IMR-90 (cell line): ENCODE measurements at regions not wholly inside any gene's neighbourhood (a gene's known extent, or its start where the extent isn't known, plus 50 kb on each side); places are given as distances from the start of the nearest gene placed in this dataset.

Experiments
- ATAC-seq: fragments of 200-7000 bp; cut with Tn5 transposase; 2 replicates; pipeline ENCODE4 v1.9.1; 2020; ENCODE audit warnings: low read depth, mild to moderate bottlenecking, moderate library complexity
- BruUV-seq: library from RNA; stranded (reverse); fragments of 400-500 nt; replicated peaks from 2 replicates; lab custom pipeline; 2021; lab: Mats Ljungman, UMichigan
- CTCF ChIA-PET: fragments of 300-600 bp; formaldehyde crosslinking; extraction: SDS; loops from one replicate; lab custom pipeline; 2021; ENCODE audit warnings: antibody characterized with exemption; lab: Yijun Ruan, JAX
- POLR2A ChIA-PET: fragments of 300-600 bp; sonication (Branson Sonifier 250); formaldehyde crosslinking; loops from one replicate; lab custom pipeline; 2022; ENCODE audit warnings: antibody characterized with exemption; ENCODE audit not compliant: unreplicated experiment; lab: Charles Lee
- DNase-seq: peaks from one replicate; pipeline ENCODE4 v3.0.0; 2013
- H2AFZ ChIP-seq: replicated peaks from 2 replicates; pipeline ENCODE3; 2013; ENCODE audit warnings: low read length, mild to moderate bottlenecking; ENCODE audit not compliant: poor library complexity
- H2AK5ac ChIP-seq: 2 replicates; pipeline ENCODE4 v1.6.1; 2013; ENCODE audit warnings: low read depth, low read length, inconsistent platforms
- H2AK9ac ChIP-seq: replicated peaks from 2 replicates; pipeline ENCODE3; 2013; ENCODE audit warnings: mild to moderate bottlenecking, low read depth, low read length, moderate library complexity; ENCODE audit not compliant: poor library complexity
- H2BK120ac ChIP-seq: 2 replicates; pipeline ENCODE4 v1.6.1; 2013; ENCODE audit warnings: low read depth, low read length, inconsistent platforms
- H2BK15ac ChIP-seq: 3 replicates; pipeline ENCODE4 v1.6.1; 2013; ENCODE audit warnings: low read depth, low read length, inconsistent platforms
- H2BK20ac ChIP-seq: 2 replicates; pipeline ENCODE4 v1.6.1; 2013; ENCODE audit warnings: low read depth, mild to moderate bottlenecking, inconsistent platforms, low read length, moderate library complexity
- H2BK5ac ChIP-seq: 2 replicates; pipeline ENCODE4 v1.6.1; 2013; ENCODE audit warnings: mild to moderate bottlenecking, low read depth, low read length, inconsistent platforms; ENCODE audit not compliant: poor library complexity, severe bottlenecking
- H3K14ac ChIP-seq: replicated peaks from 2 replicates; pipeline ENCODE4 v1.6.1; 2013; ENCODE audit warnings: low read depth, low read length, inconsistent platforms
- H3K18ac ChIP-seq: 2 replicates; pipeline ENCODE4 v1.6.1; 2013; ENCODE audit warnings: low read depth, low read length, control low read depth
- H3K23ac ChIP-seq: 2 replicates; pipeline ENCODE4 v1.6.1; 2013; ENCODE audit warnings: low read depth, low read length, inconsistent platforms
- H3K27ac ChIP-seq: 2 replicates; pipeline ENCODE4 v1.5.1; 2013; ENCODE audit warnings: mild to moderate bottlenecking, control low read depth, low read length; ENCODE audit not compliant: insufficient read depth
- H3K27me3 ChIP-seq: 2 replicates; pipeline ENCODE4 v1.6.1; 2013; ENCODE audit warnings: low read length; ENCODE audit not compliant: control insufficient read depth, insufficient read depth
- H3K36me3 ChIP-seq: 2 replicates; pipeline ENCODE4 v1.6.1; 2013; ENCODE audit warnings: low read length, mixed read lengths; ENCODE audit not compliant: control insufficient read depth, insufficient read depth
- H3K4ac ChIP-seq: 2 replicates; pipeline ENCODE4 v1.6.1; 2013; ENCODE audit warnings: low read depth, low read length, inconsistent platforms
- H3K4me1 ChIP-seq: 2 replicates; pipeline ENCODE4 v1.6.1; 2013; ENCODE audit warnings: low read length, mixed read lengths; ENCODE audit not compliant: control insufficient read depth, insufficient read depth
- H3K4me2 ChIP-seq: 2 replicates; pipeline ENCODE4 v1.6.1; 2013; ENCODE audit warnings: low read depth, mild to moderate bottlenecking, control low read depth, low read length, moderate library complexity
- H3K4me3 ChIP-seq: 2 replicates; pipeline ENCODE4 v1.5.1; 2013; ENCODE audit warnings: low read depth, mild to moderate bottlenecking, control low read depth, low read length, moderate library complexity; ENCODE audit not compliant: insufficient read depth
- H3K56ac ChIP-seq: 2 replicates; pipeline ENCODE4 v1.6.1; 2013; ENCODE audit warnings: low read length, inconsistent platforms; ENCODE audit not compliant: insufficient read depth; ENCODE audit errors: extremely low read depth
- H3K79me1 ChIP-seq, 2 experiments: 2 replicates each; pipeline ENCODE4 v1.6.1; 2013; ENCODE audit warnings: low read length in 2 of 2, inconsistent platforms in 1 of 2, low read depth in 1 of 2
- H3K9ac ChIP-seq: 2 replicates; pipeline ENCODE4 v1.6.1; 2013; ENCODE audit warnings: low read depth, low read length, control low read depth
- H3K9me1 ChIP-seq: 2 replicates; pipeline ENCODE4 v1.6.1; 2013; ENCODE audit warnings: low read length, inconsistent platforms; ENCODE audit not compliant: insufficient read depth
- H3K9me3 ChIP-seq: 2 replicates; pipeline ENCODE4 v1.6.1; 2013; ENCODE audit warnings: low read length; ENCODE audit not compliant: control insufficient read depth, insufficient read depth
- H4K20me1 ChIP-seq: 2 replicates; pipeline ENCODE4 v1.6.1; 2013; ENCODE audit warnings: low read length, inconsistent platforms; ENCODE audit not compliant: insufficient read depth
- H4K5ac ChIP-seq: 2 replicates; pipeline ENCODE4 v1.6.1; 2013; ENCODE audit warnings: mild to moderate bottlenecking, low read depth, low read length, control low read depth
- H4K8ac ChIP-seq, 2 experiments: 2 replicates each; pipeline ENCODE4 v1.6.1; 2013; ENCODE audit warnings: low read depth in 2 of 2, low read length in 2 of 2, control low read depth in 1 of 2, inconsistent platforms in 1 of 2
- H4K91ac ChIP-seq: 2 replicates; pipeline ENCODE4 v1.6.1; 2013; ENCODE audit warnings: low read depth, low read length, inconsistent platforms; ENCODE audit not compliant: insufficient read depth
- BHLHE40 ChIP-seq: fragments of 150-350 bp; IDR thresholded peaks from 2 replicates; pipeline ENCODE4 v1.6.1; 2016; ENCODE audit warnings: mild to moderate bottlenecking, low read depth, low read length
- CEBPB ChIP-seq: IDR thresholded peaks from 2 replicates; pipeline ENCODE4 v1.6.1; 2012; ENCODE audit warnings: low read depth, low read length, improper control_type of control experiment
- CHD1 ChIP-seq: IDR thresholded peaks from 2 replicates; pipeline ENCODE4 v1.6.1; 2012; ENCODE audit warnings: low read depth, low read length, improper control_type of control experiment
- ELK1 ChIP-seq: fragments of 150-350 bp; IDR thresholded peaks from 2 replicates; pipeline ENCODE4 v1.6.1; 2016; ENCODE audit warnings: low read depth, mild to moderate bottlenecking, low read length, moderate library complexity, borderline replicate concordance
- FOS ChIP-seq: fragments of 150-350 bp; IDR thresholded peaks from 2 replicates; pipeline ENCODE4 v1.6.1; 2016; ENCODE audit warnings: low read depth, low read length
- MAFK ChIP-seq: IDR thresholded peaks from 2 replicates; pipeline ENCODE4 v1.6.1; 2012; ENCODE audit warnings: low read depth, low read length, improper control_type of control experiment
- MAZ ChIP-seq: IDR thresholded peaks from 2 replicates; pipeline ENCODE4 v1.6.1; 2012; ENCODE audit warnings: low read depth, mild to moderate bottlenecking, low read length, improper control_type of control experiment, moderate library complexity, borderline replicate concordance
- MXI1 ChIP-seq: IDR thresholded peaks from 2 replicates; pipeline ENCODE4 v1.6.1; 2012; ENCODE audit warnings: low read depth, mild to moderate bottlenecking, low read length, moderate library complexity, borderline replicate concordance
- NFE2L2 ChIP-seq: fragments of 150-350 bp; IDR thresholded peaks from 2 replicates; pipeline ENCODE4 v1.6.1; 2016; ENCODE audit warnings: low read depth, mild to moderate bottlenecking, low read length
- POLR2A ChIP-seq: IDR thresholded peaks from 2 replicates; pipeline ENCODE4 v1.6.1; 2012; ENCODE audit warnings: mild to moderate bottlenecking, low read depth, low read length
- RAD21 ChIP-seq: IDR thresholded peaks from 2 replicates; pipeline ENCODE4 v1.6.1; 2012; ENCODE audit warnings: low read length, improper control_type of control experiment
- RCOR1 ChIP-seq: IDR thresholded peaks from 2 replicates; pipeline ENCODE4 v1.6.1; 2012; ENCODE audit warnings: mild to moderate bottlenecking, low read length, improper control_type of control experiment; ENCODE audit not compliant: insufficient replicate concordance
- SMC3 ChIP-seq: fragments of 150-350 bp; IDR thresholded peaks from 2 replicates; pipeline ENCODE4 v1.6.1; 2016; ENCODE audit warnings: low read depth, mild to moderate bottlenecking, antibody characterized with exemption, low read length, moderate library complexity
- USF2 ChIP-seq: fragments of 150-350 bp; IDR thresholded peaks from 2 replicates; pipeline ENCODE4 v1.6.1; 2017; ENCODE audit warnings: mild to moderate bottlenecking, antibody characterized with exemption, low read length, low read depth
- WGBS, 2 experiments: methylation state at CpG; one replicate each; pipeline versions ENCODE4 v1.1.5 to v1.1.7; 2013; ENCODE audit warnings: missing lambda C conversion rate in 2 of 2; ENCODE audit not compliant: insufficient read length in 1 of 2; ENCODE audit errors: extremely low coverage in 2 of 2; 5-methylcytosine and 5-hydroxymethylcytosine counted together
- dilution Hi-C: fragments of 300-500 bp; cut with HindIII; formaldehyde crosslinking; loops from one replicate; pipeline ENCODE4 v1.14.3; 2018; ENCODE audit warnings: low sequenced_read_pairs; ENCODE audit not compliant: unreplicated experiment
- in situ Hi-C: fragments of 300-500 bp; cut with MboI; formaldehyde crosslinking; loops from 3 replicates; pipeline ENCODE4 v1.14.3; 2019; ENCODE audit warnings: low sequenced_read_pairs, inconsistent platforms, mixed read lengths
- intact Hi-C: fragments of 100-400 bp; cut with micrococcal nuclease; formaldehyde crosslinking; loops from 2 replicates; pipeline ENCODE4 v1.10.0; 2022

- Histone ChIP-seq H3K4me2 (no peak overlapping the region), H2BK20ac (no peak overlapping the region), H2BK120ac (no peak overlapping the region), H2AK5ac (no peak overlapping the region), H4K20me1 (no peaks in the 10 kb centered on the region), H3K23ac (no peak overlapping the region), H3K4me3 (no peak overlapping the region), H2AFZ (no peak overlapping the region), H3K9me1 (peaks cover under 1% of the 10 kb centered on the region; the same call in 1 of the 2 replicates), H4K5ac (no peak overlapping the region), H3K4ac (no peak overlapping the region), H3K18ac (no peak overlapping the region), H3K27me3 (no peaks in the 10 kb centered on the region), H3K4me1 (peaks cover 2% of the 10 kb centered on the region; the same call in 1 of the 2 replicates), H3K14ac (no peak overlapping the region), H2AK9ac (no peak overlapping the region), H3K27ac (no peak overlapping the region), H4K8ac (no peak overlapping the region), H3K56ac (no peak overlapping the region), H3K36me3 (no peaks in the 10 kb centered on the region), H4K91ac (no peak overlapping the region), H3K79me1 (peaks cover 25 to 44% of the 10 kb centered on the region in 2 experiments; a peak in 3 of 4 replicates), H3K9ac (no peak overlapping the region), H2BK5ac (no peak overlapping the region), H2BK15ac (no peak overlapping the region), H3K9me3 (no peaks in the 10 kb centered on the region)
- ChIA-PET CTCF (interaction anchor here (0.7 kb wide), 1 partner anchor 480 kb away, joined by 3 read pairs; no protein-coding TSS in a partner anchor), POLR2A (interaction anchor here (0.8 kb wide), 1 partner anchor 120 kb away, joined by 26 read pairs; no protein-coding TSS in a partner anchor)
- no TSS peak for BruUV-seq
- dilution Hi-C loops, result no loop called here
- DNase-seq (no peak), ATAC-seq (no peak)
- no CpG with 5 or more reads among the region's 3 CpGs for WGBS, 2 experiments
- in situ Hi-C loops, result no loop called here
- intact Hi-C loops, result no loop called here
- TF ChIP-seq FOS (no peak), BHLHE40 (no peak), RAD21 (no peak), ELK1 (no peak), NFE2L2 (no peak), MAZ (no peak), SMC3 (no peak), MAFK (no peak), USF2 (no peak), CHD1 (no peak), RCOR1 (no peak), MXI1 (no peak), POLR2A (no peak), CEBPB (no peak)
Measured at GRCh38 chr6:144406796-144407195, 121.7 kb downstream of the UTRN start.
